Suppressor macrophage (primary cell): ENCODE measurements at regions not wholly inside any gene's neighbourhood (a gene's known extent, or its start where the extent isn't known, plus 50 kb on each side); places are given as distances from the start of the nearest gene placed in this dataset.
"Not testable (repeated sequence)": the region's sequence is repeated elsewhere in the genome, so short reads cannot be mapped to it uniquely, and the experiment has no call there.

ENCODE experiments used
- DNase-seq, 4 experiments: peaks; one replicate each; pipeline ENCODE4 v3.0.0-alpha.2; 2020 to 2022

DNA sequence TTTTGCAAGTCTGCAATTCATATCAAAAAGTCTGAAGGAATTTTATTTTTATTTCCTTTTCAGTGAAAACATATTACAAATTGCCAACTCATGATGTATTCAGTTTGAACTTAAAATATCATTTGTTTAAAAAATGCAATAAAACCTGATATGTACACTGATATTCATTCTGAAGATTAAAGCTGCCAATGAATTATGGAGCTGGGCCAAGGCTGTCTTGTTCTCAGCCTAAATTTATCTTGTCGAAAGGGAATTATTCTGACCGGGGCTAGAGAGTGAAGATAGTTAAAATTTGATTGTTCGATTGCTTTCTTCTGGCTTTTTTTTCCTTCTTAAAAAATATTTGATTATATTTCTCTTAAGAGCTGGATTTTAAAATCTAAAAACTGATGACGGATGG lies 54.0 kb upstream of the RBFOX1 start:
- no peak for DNase-seq

DNA sequence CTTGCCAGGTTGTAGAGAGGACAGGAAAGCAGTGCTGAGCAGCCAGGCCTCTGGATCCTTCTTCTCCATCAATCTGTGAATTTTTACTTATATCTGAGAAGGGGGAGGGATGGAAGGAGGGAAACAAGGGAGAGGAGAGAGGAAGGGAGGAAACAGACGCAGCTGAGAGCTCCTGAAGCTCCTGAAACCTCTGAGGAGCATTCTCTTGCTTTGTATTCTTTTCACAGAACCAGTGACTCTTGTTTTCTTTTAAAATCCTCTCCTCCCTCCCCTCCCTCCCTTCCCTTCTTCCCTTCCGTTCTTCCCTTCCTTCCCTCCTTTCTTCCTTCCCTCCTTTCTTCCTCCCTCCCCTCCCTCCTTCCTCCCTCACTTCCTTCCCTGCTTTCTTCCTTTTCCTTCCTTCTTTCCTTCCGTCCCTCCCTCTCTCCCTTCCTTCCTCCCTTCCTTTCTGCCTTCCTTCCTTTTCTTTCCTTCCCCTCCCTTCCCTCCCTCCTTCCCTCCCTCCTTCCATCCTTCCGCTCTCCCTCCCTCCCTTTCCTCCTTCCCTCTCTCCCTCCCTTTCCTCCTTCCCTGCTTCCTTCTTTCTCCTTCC lies 60.0 kb upstream of the RBFOX1 start:
- DNase-seq: no peak

DNA sequence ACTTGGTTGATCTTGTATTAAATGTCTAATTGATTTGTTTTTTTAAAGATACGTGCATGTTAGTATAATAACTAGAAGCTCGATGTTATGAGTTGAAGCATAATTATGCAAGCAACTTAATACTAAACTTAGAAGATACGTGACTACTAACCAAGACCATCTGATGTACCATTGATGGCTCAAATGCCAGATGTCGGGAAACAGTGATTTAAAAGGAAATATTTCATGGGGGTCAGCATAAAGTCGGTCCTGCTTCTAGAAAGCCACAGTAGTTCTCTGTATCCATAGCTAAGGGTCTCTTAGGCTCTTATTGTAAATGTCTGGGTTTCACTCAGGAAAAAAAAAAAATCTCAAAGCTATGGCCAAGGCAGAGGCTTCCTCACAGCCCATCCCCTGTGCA lies 61.2 kb upstream of the RBFOX1 start:
- DNase-seq: no peak

DNA sequence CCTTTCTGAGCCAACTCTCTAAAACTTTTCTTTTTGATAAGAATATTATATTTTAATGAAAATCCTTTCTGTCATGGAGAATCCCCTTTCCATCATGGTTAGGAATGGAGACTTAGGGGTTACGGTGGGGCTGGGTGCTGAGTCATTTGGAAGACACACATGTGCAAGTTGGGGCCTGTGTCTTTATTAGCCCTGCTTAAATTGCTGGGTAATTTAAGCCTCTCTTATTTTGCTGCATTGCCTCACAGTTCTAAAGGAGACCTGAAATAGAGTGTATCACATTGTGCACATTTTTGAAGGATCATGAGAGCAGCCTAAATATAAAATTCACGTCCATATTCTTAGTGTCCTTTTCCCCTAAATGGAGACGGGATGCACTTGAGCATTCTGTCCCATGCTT lies 61.8 kb upstream of the RBFOX1 start:
- no peak for DNase-seq

DNA sequence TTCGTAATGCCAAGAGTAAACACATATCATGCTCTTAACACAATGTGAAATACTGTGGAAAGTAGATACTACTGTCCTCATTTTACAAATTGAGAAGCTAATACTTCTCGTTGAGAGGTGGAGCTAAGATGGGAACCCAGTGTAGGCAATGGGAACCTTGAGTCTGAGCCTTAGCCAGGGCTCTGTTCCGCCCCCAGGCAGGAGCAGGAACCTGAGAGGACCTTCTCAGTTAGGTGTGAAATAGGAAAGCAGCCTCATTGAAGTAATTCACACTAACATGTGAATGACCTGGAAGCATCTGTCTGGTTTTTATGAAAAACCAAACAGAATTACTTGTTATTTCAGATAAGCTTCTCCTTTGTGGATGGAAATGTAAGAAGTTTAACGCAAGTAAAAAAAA lies 62.6 kb upstream of the RBFOX1 start:
- DNase-seq: no peak

DNA sequence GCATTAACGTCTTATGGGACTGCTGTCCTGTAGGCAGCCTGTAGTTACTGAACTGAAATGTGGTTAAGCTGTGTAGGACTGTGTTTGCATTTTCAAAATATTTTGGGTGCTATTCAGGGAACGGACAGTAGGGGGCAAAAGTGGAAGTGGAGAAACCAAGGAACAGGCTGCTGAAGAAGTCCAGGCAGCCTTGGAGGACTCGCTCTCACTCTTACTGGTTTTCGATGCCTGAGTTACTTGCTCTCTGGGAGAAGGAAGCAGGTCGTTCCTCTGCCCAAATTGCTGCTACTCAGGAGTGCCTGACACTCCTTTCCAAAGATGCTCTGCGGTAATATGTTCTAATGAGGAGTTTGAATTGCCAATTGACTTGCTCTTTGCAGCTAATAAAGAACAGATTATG lies 64.5 kb upstream of the RBFOX1 start:
- peak; percentile 47 to 63 (median 52) for DNase-seq

DNA sequence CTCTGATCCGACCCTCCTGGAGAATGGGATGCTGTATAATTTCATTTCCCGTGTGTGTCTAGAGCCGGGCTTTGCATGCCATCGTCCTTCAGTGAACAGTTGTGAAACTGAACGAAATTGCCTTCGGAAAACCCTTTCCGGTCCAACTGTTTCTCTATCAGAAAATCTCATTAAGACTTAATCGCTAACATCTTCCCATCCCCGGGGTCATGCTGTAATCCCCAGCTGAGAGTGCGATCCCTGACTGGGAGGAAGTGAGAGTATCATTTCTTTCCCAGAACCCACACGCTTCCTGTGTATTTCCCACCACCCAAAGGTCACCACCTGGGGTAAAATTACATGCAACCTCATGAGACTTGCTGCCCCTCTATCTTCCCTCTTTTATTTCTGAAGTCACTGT lies 75.6 kb upstream of the RBFOX1 start:
- no peak for DNase-seq

DNA sequence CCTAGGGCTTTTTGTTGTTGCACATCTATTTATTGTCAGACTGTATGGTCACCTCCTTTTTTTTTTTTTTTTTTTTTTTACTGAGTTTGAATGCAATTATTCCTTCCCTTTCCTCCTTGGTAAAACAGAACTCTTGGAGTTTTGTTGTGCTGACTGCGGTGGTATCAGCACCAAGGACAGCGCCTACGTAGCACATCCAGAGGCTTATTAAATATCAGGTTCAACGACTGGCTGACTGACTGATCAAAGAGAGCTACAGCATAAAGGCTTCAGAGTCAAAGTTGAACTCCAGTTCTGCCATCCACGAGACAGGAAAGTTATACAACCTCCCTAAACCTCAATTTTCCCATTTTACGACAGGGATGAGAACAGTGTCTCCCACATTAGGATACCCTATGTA lies 86.1 kb upstream of the RBFOX1 start:
- peak in 2 of 4 experiments; percentile 5 to 17 for DNase-seq

DNA sequence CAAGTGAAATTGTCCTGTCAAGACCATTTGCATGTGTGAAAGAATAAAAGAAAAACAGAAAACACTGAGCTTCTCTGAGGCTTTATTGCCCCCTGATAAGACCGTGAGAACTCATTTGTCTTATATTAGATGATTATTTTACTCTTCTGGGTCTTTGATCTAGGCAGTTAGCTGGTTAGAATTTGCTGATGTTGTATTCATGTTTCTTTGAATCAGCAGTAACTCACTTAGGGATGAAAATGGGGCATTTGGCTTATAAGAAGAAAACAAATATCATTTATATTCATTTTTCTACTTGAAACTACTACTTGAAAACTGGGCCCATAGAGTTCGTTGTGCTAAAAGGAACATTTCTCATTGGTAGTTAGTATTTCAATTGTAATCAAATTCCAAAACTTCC lies 93.1 kb upstream of the RBFOX1 start:
- no peak for DNase-seq

DNA sequence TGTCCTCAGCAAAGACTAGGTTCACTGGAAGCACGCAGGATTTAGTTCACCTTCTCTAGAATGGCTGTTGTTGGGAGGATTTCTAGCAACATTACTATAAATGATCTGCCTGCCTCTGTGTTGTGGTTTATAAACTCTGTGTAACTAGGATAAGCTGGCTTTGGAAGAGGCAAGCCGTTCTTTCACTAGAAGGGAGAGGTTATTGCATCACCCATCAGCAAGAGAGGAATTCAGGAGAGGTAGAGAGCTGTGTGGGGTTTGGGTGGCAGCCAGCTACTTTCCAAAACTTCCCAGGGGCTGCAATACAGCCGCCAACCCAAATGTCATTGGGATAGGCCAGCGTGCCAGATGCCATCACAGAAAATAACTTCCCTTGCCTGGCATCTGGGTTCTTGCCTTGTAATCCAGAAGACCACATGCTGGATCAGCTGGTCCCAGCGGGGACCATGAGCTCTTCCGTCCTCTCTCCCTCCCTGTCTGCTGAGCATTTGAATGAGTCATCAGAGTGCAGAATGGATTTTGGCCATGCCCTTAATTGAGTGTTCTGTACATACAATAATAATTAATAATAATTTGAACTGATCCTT lies 95.7 kb upstream of the RBFOX1 start:
- DNase-seq: no peak

DNA sequence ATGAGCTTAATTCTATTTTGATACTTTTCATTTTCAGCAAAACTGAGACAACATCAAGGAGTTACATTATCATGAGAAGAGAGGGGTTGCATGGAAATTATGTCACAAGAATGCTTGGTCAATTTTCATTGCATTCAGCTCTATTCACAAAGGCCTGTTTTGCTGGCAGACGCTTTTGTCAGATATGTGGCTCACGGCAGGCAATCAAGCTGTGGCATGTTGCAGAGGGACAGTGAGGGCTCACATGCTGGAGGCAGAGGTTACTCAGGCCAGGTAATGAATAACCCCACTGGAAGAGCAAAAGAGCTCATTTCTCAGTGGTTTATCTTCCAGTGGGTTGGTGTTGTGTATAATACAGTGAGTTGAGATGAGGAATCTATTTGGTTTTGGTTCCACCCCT lies 98.7 kb upstream of the RBFOX1 start:
- no peak for DNase-seq

DNA sequence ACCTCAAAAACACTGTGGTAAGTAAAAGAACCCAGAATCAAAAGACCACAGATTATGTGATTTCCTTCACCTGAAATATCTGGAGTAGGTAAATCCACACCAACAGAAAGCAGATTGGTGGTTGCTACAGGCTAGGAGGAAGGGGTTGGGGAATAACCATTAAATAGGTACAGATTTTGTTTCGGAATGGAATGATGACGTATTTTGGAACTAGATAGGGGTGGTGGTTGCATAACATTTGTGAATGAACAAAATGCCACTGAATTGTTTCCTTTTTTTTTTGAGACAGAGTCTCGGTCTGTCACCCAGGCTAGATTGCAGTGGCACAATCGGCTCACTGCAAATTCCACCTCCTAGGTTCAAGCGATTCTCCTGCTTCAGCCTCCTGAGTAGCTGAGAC lies 100.9 kb upstream of the RBFOX1 start:
- DNase-seq: no peak

DNA sequence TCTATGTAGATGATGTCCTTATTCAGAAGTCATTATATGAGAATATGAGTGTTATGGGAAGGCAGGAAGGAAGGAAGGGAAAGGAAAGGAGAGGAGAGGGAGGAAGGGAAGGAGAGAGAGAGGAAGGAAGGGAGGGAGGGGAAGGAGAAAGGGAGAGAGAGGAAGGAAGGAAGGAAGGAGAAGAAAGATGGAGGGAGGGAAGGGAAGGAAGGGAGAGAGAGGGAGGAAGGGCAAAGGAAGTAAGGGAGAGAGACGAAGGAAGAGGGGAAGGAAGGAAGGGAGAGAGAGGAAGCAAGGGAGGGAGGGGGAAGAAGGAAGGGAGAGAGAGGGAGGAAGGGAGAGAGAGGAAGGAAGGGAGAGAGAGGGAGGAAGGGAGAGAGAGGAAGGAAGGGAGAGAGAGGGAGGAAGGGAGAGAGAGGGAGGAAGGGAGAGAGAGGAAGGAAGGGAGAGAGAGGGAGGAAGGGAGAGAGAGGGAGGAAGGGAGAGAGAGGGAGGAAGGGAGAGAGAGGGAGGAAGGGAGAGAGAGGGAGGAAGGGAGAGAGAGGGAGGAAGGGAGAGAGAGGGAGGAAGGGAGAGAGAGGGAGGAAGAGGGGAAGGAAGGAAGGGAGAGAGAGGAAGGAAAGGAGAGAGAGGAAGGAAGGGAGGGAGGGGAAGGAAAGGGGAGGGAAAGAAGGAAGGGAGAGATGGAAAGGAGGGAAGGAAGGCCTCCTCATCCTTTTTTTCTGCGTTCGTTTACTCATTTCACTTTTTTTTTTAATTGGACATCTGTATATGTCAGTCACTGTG lies 103.0 kb upstream of the RBFOX1 start:
- DNase-seq: not testable (repeated sequence)

DNA sequence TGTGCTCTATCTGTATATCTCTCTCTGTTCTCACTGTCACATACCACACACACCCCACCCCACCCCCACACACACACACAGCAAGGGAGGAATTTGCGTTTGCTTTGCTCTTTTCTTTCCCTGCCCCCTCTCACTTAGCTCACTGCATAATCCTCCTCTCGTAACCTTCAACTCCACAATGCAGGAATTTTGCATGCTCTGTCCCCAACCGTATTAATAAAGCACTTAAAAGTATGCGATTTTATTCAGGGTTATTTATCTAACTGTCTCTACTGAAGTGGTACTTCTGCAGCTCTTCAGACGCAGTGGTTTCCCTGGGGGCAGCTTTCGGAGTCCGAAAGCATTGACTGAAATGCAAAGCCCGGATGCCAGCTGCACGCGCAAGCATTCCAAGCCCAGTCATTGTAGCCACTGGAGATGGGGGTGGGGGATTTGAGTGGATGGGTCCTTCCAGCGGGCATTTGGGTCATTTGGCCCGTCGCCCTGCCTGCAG lies 105.4 kb upstream of the RBFOX1 start:
- no peak for DNase-seq

DNA sequence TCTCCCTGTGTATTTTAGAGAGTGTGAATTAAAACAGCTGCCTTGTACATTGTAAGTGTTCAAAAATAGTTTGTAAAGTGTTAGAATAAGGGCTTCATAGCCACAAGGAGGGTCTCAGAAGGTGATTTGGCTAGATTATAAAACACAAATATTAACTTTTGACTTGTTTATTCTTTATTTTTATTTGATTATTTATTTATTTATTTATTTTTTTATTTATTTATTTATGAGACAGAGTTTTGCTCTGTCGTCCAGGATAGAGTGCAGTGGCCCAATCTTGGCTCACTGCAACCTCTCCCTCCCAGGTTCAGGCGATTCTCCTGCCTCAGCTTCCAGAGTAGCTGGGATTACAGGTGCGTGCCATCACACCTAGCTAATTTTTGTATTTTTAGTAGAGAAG lies 111.5 kb upstream of the RBFOX1 start:
- no peak for DNase-seq

DNA sequence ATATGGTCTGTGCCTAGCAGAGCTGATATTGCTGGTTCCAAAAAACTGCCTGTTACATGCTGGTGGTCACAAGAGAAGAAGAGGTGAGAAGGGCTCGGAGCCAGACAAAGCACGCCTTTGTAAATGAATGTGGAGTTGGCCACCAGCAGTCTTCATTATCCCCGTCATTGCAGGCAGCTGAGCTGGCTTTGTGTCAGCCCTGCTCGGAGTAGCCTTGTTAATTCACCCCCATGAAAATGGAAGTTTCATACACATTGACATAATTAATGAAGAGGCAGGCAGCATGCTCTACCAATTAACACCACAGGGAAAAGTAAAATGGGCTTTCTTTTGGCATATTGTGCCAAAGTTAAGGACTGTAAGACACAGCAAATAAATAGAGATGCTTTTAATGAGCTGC lies 113.7 kb upstream of the RBFOX1 start:
- no peak for DNase-seq

DNA sequence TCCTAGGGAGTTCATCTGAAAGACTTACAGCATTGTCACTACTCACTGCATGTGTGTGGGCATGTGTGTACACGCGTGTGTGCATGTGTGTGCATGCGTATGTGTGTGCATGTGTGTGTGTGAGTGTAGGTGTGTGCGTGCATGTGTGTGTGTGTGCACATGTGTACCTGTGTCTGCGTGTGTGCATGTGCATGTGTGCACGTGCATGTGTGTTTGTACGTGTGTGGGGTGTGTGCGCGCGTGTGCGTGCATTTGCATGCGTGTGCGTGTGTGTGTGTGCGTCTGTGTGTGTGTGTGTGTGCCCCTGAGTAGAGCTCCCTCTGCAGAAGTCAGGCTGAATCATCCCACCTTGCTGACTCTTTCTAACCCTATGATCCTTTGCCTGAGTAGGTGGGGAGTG lies 114.8 kb upstream of the RBFOX1 start:
- DNase-seq: no peak

DNA sequence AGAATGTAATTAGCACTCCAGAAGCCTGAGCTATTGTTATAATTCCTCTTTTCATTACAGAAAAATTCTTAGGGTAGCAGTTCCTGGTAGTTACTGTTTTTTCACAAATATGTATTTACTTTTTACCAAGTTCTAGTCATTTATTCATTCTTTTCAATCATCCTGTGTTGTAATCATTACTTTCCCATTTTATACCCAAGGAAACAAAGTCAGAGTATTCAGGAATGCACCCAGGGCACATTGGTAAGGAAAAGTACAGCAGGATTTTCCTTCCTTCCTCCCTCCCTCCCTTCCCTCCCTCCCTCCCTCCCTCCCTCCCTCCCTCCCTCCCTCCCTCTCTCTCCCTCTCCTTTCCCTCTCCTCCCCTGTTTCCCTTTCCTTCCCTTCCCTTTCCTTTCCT lies 115.9 kb upstream of the RBFOX1 start:
- DNase-seq: no peak

DNA sequence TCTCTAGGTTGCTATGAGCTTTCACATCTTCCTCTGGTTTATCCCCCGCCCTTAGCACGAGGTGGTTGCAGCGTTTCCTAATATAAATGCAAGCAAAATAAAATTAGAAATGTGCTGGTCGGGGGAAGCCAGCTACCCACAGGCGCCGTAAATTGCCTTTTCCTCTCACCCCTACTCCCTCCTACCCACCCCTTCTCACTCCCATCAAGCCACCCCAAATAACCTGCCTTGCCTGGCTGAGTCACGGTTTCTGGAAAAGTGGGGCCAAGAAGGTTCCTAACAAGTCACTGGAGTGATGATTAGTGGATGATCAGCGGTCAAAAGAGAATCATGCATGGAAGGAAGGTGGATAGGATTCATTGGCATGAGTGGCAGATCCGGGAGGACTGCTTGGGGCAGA lies 120.9 kb upstream of the RBFOX1 start:
- no peak for DNase-seq

DNA sequence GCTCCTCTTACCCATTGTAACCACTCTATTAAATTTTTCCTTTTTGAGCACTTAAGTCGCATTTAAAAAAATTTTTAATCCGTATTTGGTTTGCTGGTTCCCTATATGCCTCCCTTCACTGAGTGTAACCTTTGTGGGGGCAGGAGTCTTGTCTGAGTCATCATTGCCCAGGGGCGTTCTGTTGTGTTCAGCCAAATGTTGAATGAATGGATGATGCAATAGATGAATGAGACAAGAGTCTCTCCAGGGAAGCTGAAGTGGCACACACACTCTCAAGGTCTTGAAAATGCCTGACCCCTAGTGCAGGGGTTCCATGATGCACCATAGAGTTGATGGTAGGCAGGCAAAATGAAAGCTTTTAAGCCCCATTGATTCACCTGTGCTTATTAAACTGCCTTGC lies 123.0 kb upstream of the RBFOX1 start:
- no peak for DNase-seq

DNA sequence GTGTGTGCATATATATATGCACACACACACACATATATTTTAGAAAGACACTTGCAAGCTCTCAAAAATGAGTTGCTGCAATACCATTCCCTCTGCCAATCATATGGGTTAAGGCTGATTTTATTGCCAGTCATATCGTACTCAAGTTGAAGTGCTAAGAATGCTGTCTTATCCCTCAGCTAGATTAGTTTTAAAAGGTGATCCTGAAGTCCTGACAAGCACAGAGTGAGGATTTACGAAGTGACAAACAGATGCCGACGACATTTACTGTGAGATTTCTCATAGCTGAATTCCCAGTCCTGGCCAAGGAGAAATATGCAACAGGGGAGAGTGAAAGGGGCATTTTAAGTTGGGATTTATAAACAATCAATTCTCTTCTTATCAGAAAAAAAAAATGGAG lies 126.2 kb upstream of the RBFOX1 start:
- DNase-seq: no peak

DNA sequence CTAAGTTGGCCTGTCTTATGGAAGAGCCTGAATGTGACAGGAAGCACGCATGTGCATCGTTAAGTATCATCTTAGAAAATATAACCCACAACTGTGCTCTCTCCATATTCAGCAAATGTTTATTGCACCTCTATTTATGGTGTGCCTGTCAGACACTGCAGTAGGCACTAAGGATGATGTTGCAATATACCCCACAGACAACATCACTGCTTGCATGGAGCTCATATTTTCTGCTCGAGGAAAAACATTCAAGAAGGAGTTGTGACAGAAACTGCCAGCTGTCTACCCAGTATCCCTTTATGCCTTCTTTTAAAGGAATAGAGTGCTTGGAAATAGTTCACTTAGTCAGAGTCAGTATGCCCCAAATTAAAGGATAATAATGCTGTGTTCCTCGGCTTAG lies 132.3 kb upstream of the RBFOX1 start:
- DNase-seq: no peak

DNA sequence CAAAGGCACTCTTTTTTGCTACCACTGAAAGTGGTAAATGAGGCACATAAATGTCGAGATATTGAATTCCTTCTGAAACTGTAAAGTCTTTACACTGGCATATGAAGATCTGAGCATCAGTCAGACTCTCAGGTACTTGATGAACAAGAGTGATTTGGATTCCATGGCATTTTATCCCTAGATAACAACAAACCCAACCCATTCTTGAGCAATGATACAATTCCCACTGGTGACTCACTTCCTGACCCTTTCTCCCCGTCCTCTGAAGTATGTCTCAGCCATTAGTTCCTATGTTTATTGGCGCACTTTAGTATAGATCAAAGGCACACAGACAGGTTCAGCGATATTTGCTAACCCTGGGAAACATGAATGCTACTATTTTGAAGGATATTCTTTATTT lies 147.0 kb upstream of the RBFOX1 start:
- DNase-seq: no peak

DNA sequence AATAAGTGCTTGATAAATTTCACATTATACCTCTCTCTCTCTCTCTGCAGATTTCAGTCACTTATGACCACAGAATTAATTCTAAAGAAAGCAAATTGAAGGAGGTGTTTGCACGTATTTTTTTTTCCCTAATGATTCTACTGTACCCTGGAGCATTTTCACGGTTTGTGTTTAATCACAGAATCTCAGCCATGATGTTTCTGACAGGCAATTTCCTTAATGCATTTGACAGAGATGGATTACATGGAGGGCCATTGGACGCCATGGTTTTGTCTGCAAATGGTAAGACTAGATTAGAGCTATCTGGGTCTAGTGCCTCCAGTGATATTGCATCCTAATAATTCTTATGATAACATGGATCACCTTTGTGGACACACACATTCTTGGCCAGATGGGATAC lies 147.5 kb upstream of the RBFOX1 start:
- DNase-seq: no peak
